ENCODE measurements at regions not wholly inside any gene's neighbourhood (a gene's known extent, or its start where the extent isn't known, plus 50 kb on each side); places are given as distances from the start of the nearest gene placed in this dataset.

GRCh38 chr7:69129951-69130350, 468.3 kb upstream of the AUTS2 start:
- H3K27me3 ChIP-seq (ENCODE audit: control insufficient read depth, insufficient read depth, low read length) = no peaks in the 10 kb centered on the region
- WGBS (ENCODE audit: insufficient coverage, insufficient read length) = no CpG with 5 or more reads among the region's 7 CpGs
- no peaks in the 10 kb centered on the region for H3K36me3 ChIP-seq (ENCODE audit: control insufficient read depth, insufficient read depth, low read length)
- no peak overlapping the region for H3K27ac ChIP-seq (ENCODE audit: low read length)
- no peak for DNase-seq (ENCODE audit: low read depth, low spot score)
- no peaks in the 10 kb centered on the region for H3K4me1 ChIP-seq (ENCODE audit: control insufficient read depth, insufficient read depth, low read length)
- H3K9me3 ChIP-seq (ENCODE audit: control insufficient read depth, insufficient read depth, low read length) = peaks cover 5% of the 10 kb centered on the region
- H3K4me3 ChIP-seq (ENCODE audit: low read length) = no peak overlapping the region

- Histone ChIP-seq H3K4me1 (ENCODE audit: control insufficient read depth, insufficient read depth, low read length) (no peaks in the 10 kb centered on the region), H3K27me3 (ENCODE audit: control insufficient read depth, insufficient read depth, low read length) (no peaks in the 10 kb centered on the region), H3K9me3 (ENCODE audit: control insufficient read depth, insufficient read depth, low read length) (peaks cover 5% of the 10 kb centered on the region), H3K36me3 (ENCODE audit: control insufficient read depth, insufficient read depth, low read length) (no peaks in the 10 kb centered on the region), H3K4me3 (ENCODE audit: low read length) (no peak overlapping the region), H3K27ac (ENCODE audit: low read length) (no peak overlapping the region)
- WGBS (ENCODE audit: insufficient coverage, insufficient read length) = no CpG with 5 or more reads among the region's 2 CpGs
- no peak for DNase-seq (ENCODE audit: low read depth, low spot score)
These were observed 467.9 kb upstream of the AUTS2 start for GRCh38 chr7:69130396-69130795.

- no peak overlapping the region for H3K27ac ChIP-seq (ENCODE audit: low read length)
- H3K36me3 ChIP-seq (ENCODE audit: control insufficient read depth, insufficient read depth, low read length) = no peaks in the 10 kb centered on the region
- no peaks in the 10 kb centered on the region for H3K4me1 ChIP-seq (ENCODE audit: control insufficient read depth, insufficient read depth, low read length)
- DNase-seq (ENCODE audit: low read depth, low spot score) = no peak
- no peaks in the 10 kb centered on the region for H3K27me3 ChIP-seq (ENCODE audit: control insufficient read depth, insufficient read depth, low read length)
- no peak overlapping the region for H3K4me3 ChIP-seq (ENCODE audit: low read length)
- peaks cover 7% of the 10 kb centered on the region for H3K9me3 ChIP-seq (ENCODE audit: control insufficient read depth, insufficient read depth, low read length)
- no CpG with 5 or more reads among the region's 2 CpGs for WGBS (ENCODE audit: insufficient coverage, insufficient read length)
These were observed 464.0 kb upstream of the AUTS2 start for GRCh38 chr7:69134316-69134715.

- Histone ChIP-seq H3K27ac (ENCODE audit: low read length) (no peak overlapping the region), H3K4me1 (ENCODE audit: control insufficient read depth, insufficient read depth, low read length) (no peaks in the 10 kb centered on the region), H3K36me3 (ENCODE audit: control insufficient read depth, insufficient read depth, low read length) (no peaks in the 10 kb centered on the region), H3K4me3 (ENCODE audit: low read length) (no peak overlapping the region), H3K9me3 (ENCODE audit: control insufficient read depth, insufficient read depth, low read length) (peaks cover 7% of the 10 kb centered on the region), H3K27me3 (ENCODE audit: control insufficient read depth, insufficient read depth, low read length) (no peaks in the 10 kb centered on the region)
- DNase-seq (ENCODE audit: low read depth, low spot score) = no peak
- WGBS (ENCODE audit: insufficient coverage, insufficient read length) = no CpG with 5 or more reads among the region's 2 CpGs
These were observed 450.6 kb upstream of the AUTS2 start for GRCh38 chr7:69147631-69148030.

GRCh38 chr7:69149804-69150782, 448.2 kb upstream of the AUTS2 start:
- no peaks in the 10 kb centered on the region for H3K4me1 ChIP-seq (ENCODE audit: control insufficient read depth, insufficient read depth, low read length)
- peaks cover 9% of the 10 kb centered on the region for H3K9me3 ChIP-seq (ENCODE audit: control insufficient read depth, insufficient read depth, low read length)
- no peak overlapping the region for H3K4me3 ChIP-seq (ENCODE audit: low read length)
- no peak overlapping the region for H3K27ac ChIP-seq (ENCODE audit: low read length)
- no peaks in the 10 kb centered on the region for H3K27me3 ChIP-seq (ENCODE audit: control insufficient read depth, insufficient read depth, low read length)
- no peak for DNase-seq (ENCODE audit: low read depth, low spot score)
- WGBS (ENCODE audit: insufficient coverage, insufficient read length) = no CpG with 5 or more reads among the region's 12 CpGs
- H3K36me3 ChIP-seq (ENCODE audit: control insufficient read depth, insufficient read depth, low read length) = no peaks in the 10 kb centered on the region

- no peaks in the 10 kb centered on the region for H3K4me1 ChIP-seq (ENCODE audit: control insufficient read depth, insufficient read depth, low read length)
- H3K36me3 ChIP-seq (ENCODE audit: control insufficient read depth, insufficient read depth, low read length) = no peaks in the 10 kb centered on the region
- H3K27ac ChIP-seq (ENCODE audit: low read length) = no peak overlapping the region
- DNase-seq (ENCODE audit: low read depth, low spot score) = no peak
- peaks cover 3% of the 10 kb centered on the region for H3K9me3 ChIP-seq (ENCODE audit: control insufficient read depth, insufficient read depth, low read length)
- H3K4me3 ChIP-seq (ENCODE audit: low read length) = no peak overlapping the region
- no peaks in the 10 kb centered on the region for H3K27me3 ChIP-seq (ENCODE audit: control insufficient read depth, insufficient read depth, low read length)
- WGBS (ENCODE audit: insufficient coverage, insufficient read length) = no CpG with 5 or more reads among the region's 1 CpG
These were observed 435.9 kb upstream of the AUTS2 start for GRCh38 chr7:69162326-69162725.

- no peaks in the 10 kb centered on the region for H3K27me3 ChIP-seq (ENCODE audit: control insufficient read depth, insufficient read depth, low read length)
- no peaks in the 10 kb centered on the region for H3K4me1 ChIP-seq (ENCODE audit: control insufficient read depth, insufficient read depth, low read length)
- H3K9me3 ChIP-seq (ENCODE audit: control insufficient read depth, insufficient read depth, low read length) = peaks cover 3% of the 10 kb centered on the region
- no peak for DNase-seq (ENCODE audit: low read depth, low spot score)
- no CpG with 5 or more reads among the region's 8 CpGs for WGBS (ENCODE audit: insufficient coverage, insufficient read length)
- H3K4me3 ChIP-seq (ENCODE audit: low read length) = no peak overlapping the region
- H3K36me3 ChIP-seq (ENCODE audit: control insufficient read depth, insufficient read depth, low read length) = no peaks in the 10 kb centered on the region
- no peak overlapping the region for H3K27ac ChIP-seq (ENCODE audit: low read length)
These were observed 435.2 kb upstream of the AUTS2 start for GRCh38 chr7:69162931-69163670.

- no peak for DNase-seq (ENCODE audit: low read depth, low spot score)
- no peak overlapping the region for H3K27ac ChIP-seq (ENCODE audit: low read length)
- H3K4me3 ChIP-seq (ENCODE audit: low read length) = no peak overlapping the region
- no peaks in the 10 kb centered on the region for H3K36me3 ChIP-seq (ENCODE audit: control insufficient read depth, insufficient read depth, low read length)
- no peaks in the 10 kb centered on the region for H3K4me1 ChIP-seq (ENCODE audit: control insufficient read depth, insufficient read depth, low read length)
- H3K27me3 ChIP-seq (ENCODE audit: control insufficient read depth, insufficient read depth, low read length) = no peaks in the 10 kb centered on the region
- peaks cover 12% of the 10 kb centered on the region for H3K9me3 ChIP-seq (ENCODE audit: control insufficient read depth, insufficient read depth, low read length)
- no CpG with 5 or more reads among the region's 7 CpGs for WGBS (ENCODE audit: insufficient coverage, insufficient read length)
These were observed 431.2 kb upstream of the AUTS2 start for GRCh38 chr7:69166979-69167516.

GRCh38 chr7:69169386-69169785, 428.9 kb upstream of the AUTS2 start:
- H3K27me3 ChIP-seq (ENCODE audit: control insufficient read depth, insufficient read depth, low read length) = no peaks in the 10 kb centered on the region
- H3K36me3 ChIP-seq (ENCODE audit: control insufficient read depth, insufficient read depth, low read length) = no peaks in the 10 kb centered on the region
- no peak overlapping the region for H3K4me3 ChIP-seq (ENCODE audit: low read length)
- H3K9me3 ChIP-seq (ENCODE audit: control insufficient read depth, insufficient read depth, low read length) = peaks cover 22% of the 10 kb centered on the region
- H3K4me1 ChIP-seq (ENCODE audit: control insufficient read depth, insufficient read depth, low read length) = no peaks in the 10 kb centered on the region
- WGBS (ENCODE audit: insufficient coverage, insufficient read length) = no CpG with 5 or more reads among the region's 1 CpG
- DNase-seq (ENCODE audit: low read depth, low spot score) = no peak
- no peak overlapping the region for H3K27ac ChIP-seq (ENCODE audit: low read length)

- no peaks in the 10 kb centered on the region for H3K4me1 ChIP-seq (ENCODE audit: control insufficient read depth, insufficient read depth, low read length)
- no peak overlapping the region for H3K4me3 ChIP-seq (ENCODE audit: low read length)
- H3K27me3 ChIP-seq (ENCODE audit: control insufficient read depth, insufficient read depth, low read length) = no peaks in the 10 kb centered on the region
- H3K27ac ChIP-seq (ENCODE audit: low read length) = no peak overlapping the region
- no peaks in the 10 kb centered on the region for H3K36me3 ChIP-seq (ENCODE audit: control insufficient read depth, insufficient read depth, low read length)
- peaks cover 23% of the 10 kb centered on the region for H3K9me3 ChIP-seq (ENCODE audit: control insufficient read depth, insufficient read depth, low read length)
- no CpG with 5 or more reads among the region's 10 CpGs for WGBS (ENCODE audit: insufficient coverage, insufficient read length)
- no peak for DNase-seq (ENCODE audit: low read depth, low spot score)
These were observed 425.8 kb upstream of the AUTS2 start for GRCh38 chr7:69172357-69173077.

Measured in iPS DF 6.9 (cell line).